Dermis blood vessel endothelial cell (primary cell): ENCODE measurements at regions not wholly inside any gene's neighbourhood (a gene's known extent, or its start where the extent isn't known, plus 50 kb on each side); places are given as distances from the start of the nearest gene placed in this dataset.

Source experiments
- DNase-seq: peaks from one replicate; pipeline ENCODE4 v3.0.0; 2010

DNA sequence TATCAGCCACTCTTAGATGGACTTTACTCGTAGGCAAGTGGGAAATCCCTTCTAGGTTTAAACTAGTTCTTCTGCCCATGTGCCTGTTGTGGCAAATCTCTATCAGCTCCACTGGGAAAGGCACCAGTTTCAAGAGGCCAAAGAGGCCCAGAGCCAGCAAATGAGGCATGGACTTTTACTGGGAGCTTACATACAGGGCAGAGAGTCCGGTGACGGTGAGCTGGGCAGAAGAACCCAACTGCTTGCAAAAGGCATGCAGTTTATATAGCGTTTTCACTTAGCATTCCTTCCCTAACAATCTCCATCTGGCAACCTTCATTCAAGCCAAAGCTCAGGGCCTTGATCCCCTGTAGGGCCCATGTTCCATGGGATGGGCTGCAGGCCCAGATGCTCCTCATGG lies 93.0 kb upstream of the C3orf80 start:
- DNase-seq: no peak

- DNase-seq: peak; percentile 46
These were observed 91.5 kb upstream of the C3orf80 start for GRCh38 chr3:160133757-160134156.

- no peak for DNase-seq
These were observed 90.8 kb upstream of the C3orf80 start for GRCh38 chr3:160134454-160134853.

GRCh38 chr3:160134964-160135363 lies 90.3 kb upstream of the C3orf80 start:
- DNase-seq: no peak

DNA sequence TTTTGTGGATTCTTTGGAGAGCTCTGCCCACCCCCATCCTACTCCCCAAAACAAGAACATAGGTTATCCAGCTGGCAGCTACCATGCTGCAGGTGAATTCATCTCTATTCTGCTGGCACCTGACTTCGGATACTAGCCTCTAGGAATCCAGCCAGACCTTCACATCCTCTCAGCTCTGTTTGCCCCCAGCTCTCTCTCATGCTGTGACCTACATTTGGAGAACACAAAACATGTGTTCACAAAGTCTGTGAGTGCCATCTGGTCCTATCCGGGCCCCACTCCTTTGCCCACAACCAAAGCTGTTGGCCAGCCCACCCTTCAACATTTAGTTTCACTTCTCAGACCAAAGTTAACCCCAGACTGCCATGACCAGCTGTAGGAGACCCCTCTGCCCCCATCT lies 89.4 kb upstream of the C3orf80 start:
- no peak for DNase-seq

GRCh38 chr3:160136421-160136820 lies 88.8 kb upstream of the C3orf80 start:
- DNase-seq: no peak

- no peak for DNase-seq
These were observed 85.9 kb upstream of the C3orf80 start for GRCh38 chr3:160139291-160139690.

- DNase-seq: no peak
These were observed 84.5 kb upstream of the C3orf80 start for GRCh38 chr3:160140756-160141155.

- no peak for DNase-seq
These were observed 83.6 kb upstream of the C3orf80 start for GRCh38 chr3:160141485-160142185.

GRCh38 chr3:160143482-160143881 lies 81.7 kb upstream of the C3orf80 start:
- DNase-seq: no peak

- DNase-seq: no peak
These were observed 75.2 kb upstream of the C3orf80 start for GRCh38 chr3:160150066-160150465.

DNA sequence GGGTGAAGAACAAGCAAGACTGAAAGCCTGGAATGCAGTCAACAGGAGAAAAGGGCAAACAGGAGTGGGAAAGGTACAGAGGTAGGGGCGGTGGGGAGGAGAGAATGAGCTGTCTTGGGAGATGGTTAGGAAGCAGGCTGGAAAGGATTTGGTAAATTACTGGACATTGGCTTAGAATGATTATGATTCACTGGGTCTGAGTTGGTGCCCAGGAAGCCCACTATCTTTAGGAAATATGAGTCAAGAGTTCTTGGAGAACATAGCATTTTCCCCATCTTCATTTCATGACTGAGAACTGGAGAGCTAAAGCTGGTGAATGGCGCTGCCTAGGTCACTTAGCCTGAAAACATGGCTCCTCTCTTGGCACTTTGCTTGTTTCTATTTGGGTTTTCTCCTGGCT lies 74.7 kb upstream of the C3orf80 start:
- no peak for DNase-seq

- no peak for DNase-seq
These were observed 72.6 kb upstream of the C3orf80 start for GRCh38 chr3:160152638-160153037.

GRCh38 chr3:160154033-160154432 lies 71.2 kb upstream of the C3orf80 start:
- no peak for DNase-seq

GRCh38 chr3:160154596-160154995 lies 70.6 kb upstream of the C3orf80 start:
- no peak for DNase-seq

- DNase-seq: no peak
These were observed 67.9 kb upstream of the C3orf80 start for GRCh38 chr3:160157321-160157720.

GRCh38 chr3:160159341-160159740 lies 65.9 kb upstream of the C3orf80 start:
- DNase-seq: no peak

DNA sequence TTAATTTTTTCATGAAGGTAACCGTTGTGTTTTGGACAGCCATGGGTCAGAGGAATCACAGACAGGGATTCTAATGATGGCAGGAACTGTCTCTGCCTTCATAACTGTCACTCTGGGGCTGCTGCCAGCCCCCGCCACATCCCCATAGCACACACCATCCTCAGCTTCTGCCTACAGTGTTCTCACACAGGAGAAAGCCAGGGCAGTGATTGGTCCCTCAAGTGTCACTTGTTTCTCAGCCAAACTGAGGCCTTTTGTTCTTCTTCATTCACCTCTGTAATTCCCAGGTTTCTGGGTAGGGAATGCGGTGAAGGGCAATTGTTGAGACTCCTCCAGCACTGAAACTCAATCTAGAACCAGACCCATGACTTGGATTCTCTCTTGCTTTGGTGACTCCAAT lies 65.4 kb upstream of the C3orf80 start:
- no peak for DNase-seq

DNA sequence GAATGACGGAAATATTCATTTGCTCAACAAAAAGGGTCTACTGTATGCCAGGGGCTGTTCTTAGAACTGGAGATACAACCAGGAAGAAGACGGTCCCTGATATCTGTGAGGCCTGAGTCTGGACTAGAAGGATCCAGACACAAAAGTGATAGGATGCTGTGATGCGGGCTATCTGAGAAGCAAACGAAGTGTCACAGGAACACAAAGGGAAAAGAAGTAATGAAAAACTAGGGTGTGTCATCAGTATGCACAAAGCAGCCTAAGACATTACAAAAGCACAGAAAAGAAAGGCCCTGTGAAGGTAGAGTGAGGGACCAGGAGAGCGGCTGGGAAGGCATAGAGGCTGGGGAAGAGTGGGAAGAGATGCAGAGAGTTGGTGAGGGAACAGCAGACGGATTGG lies 63.3 kb upstream of the C3orf80 start:
- DNase-seq: no peak

DNA sequence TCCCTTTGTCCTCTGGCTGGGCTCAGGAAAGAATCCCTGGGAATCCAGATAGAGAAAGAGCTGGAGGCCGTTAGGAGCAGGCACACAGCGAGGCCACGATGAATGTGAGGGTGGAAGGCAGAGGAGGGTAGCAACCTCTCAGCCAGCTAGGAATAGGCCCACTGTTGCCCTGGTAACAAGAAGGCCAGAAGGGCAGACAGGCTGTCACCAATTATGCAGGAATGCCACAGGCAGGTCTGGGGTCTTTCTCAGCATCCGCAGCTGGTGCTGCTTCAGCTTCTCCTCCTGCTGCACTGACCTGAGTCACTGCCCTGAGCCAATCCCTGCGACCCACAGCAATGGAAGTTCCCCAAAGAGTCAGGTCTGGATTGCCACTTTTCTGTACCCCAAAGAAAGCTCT lies 62.8 kb upstream of the C3orf80 start:
- no peak for DNase-seq

DNA sequence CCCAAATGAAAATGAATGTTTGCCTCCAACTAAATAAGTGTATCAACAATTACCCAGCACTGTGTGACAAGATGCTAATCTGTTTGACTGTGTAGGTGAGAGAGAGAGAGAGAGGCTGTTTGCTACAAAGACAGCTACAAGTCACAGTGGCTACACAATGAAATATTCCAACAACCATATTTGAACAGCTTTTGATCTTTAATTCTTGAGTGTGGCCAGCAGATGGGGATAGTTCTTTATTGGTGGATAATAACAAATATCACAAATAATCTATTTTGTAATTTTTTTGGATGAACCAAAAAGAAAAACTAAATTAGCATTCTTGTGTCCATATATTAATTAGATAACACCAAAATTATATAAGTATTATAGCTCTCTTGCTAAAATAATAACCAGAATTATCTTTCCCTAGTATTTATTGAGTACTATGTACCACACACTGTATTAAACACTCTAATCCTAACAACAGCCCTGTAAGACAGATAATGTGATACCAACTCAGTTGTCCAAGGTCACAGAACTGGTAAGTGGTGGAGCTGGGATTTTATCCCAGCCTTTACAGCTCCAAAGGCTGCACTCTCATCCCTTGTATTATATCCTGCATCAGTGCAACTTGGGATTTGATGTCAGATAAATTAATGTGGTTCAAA lies 61.9 kb upstream of the C3orf80 start:
- DNase-seq: peak; percentile 61

GRCh38 chr3:160168246-160168645 lies 57.0 kb upstream of the C3orf80 start:
- no peak for DNase-seq

GRCh38 chr3:160169139-160169976 lies 55.9 kb upstream of the C3orf80 start:
- no peak for DNase-seq
